ENCODE measurements at regions not wholly inside any gene's neighbourhood (a gene's known extent, or its start where the extent isn't known, plus 50 kb on each side); places are given as distances from the start of the nearest gene placed in this dataset.

DNA sequence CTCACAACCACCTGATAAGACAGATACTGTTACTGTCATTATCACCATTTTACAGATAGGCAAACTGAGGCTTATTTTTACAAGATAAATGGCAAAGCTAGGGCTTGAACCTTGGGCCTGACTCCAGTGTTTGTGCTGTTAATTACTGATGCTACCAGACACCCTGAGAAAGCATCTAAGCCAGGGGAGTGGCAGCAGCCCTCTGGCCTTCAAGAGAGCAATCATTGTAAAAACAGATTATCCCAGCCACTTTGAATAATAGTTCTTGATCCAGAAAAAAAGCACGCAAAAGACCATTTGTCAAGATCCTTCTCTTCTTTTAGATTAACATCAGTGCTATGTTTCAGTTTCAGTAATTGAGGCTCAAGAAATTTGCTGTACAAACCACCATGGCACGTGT, 109.5 kb downstream of the PLCE1 start:
- TF ChIP-seq EZH2 (IDR thresholded peaks at IDR 0.05; ENCODE audit: insufficient read depth, poor library complexity, severe bottlenecking), result no peak
- no peak for TF ChIP-seq EZH2phosphoT487 (IDR thresholded peaks at IDR 0.05; ENCODE audit: insufficient read depth, low read depth)

Measured in GM23248 (cell line).